NCI-H1105 (cell line): ENCODE measurements at regions not wholly inside any gene's neighbourhood (a gene's known extent, or its start where the extent isn't known, plus 50 kb on each side); places are given as distances from the start of the nearest gene placed in this dataset.
A peak's percentile ranks its signal among the peaks of the same experiment; 100 is the strongest.
"Not testable (repeated sequence)": the region's sequence is repeated elsewhere in the genome, so short reads cannot be mapped to it uniquely, and the experiment has no call there.

Experiments
- DNase-seq: peaks from one replicate; lab custom pipeline; 2025; lab: John Stamatoyannopoulos, UW

- not testable (repeated sequence) for DNase-seq
Measured at GRCh38 chr7:76849887-76850563, 182.1 kb downstream of the SPDYE17 start.

DNA sequence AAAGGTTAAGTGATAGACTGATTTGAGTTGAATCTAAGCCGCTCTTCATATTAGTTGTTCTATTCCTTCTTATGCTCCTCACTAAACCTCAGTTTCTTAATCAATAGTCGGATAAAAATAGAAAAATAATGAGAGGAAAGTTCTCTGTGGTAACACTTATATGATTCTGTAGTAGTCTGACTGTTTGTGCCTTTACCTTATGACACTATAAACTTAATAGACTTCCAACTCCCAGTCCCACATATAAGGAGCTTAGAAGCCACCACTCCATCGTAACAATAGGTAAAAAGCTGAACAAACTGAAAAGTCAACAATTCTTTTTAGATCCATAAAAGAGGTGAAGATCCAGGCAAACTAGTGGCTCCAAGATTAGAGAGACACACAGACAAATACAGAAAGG, 192.3 kb downstream of the SPDYE17 start:
- DNase-seq = not testable (repeated sequence)

DNA sequence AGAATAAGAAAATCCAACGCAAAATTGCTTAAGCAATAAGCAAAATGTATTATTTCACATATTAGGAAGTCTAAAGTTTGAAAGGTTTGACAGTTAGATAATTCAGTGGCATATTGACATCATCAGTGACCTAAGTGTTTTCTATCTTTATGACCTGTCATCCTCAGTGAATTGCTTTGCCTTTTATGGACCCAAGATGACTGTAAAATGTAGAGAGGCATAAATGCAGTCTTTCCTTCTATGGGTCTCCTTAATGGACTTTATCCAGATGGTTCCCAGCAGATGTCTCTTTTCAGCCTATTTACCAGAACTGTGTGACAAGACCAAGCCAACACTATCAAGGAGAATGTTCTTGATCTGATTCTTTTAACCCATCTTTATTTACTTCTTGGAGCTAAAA, 192.9 kb downstream of the SPDYE17 start:
- DNase-seq = not testable (repeated sequence)

DNA sequence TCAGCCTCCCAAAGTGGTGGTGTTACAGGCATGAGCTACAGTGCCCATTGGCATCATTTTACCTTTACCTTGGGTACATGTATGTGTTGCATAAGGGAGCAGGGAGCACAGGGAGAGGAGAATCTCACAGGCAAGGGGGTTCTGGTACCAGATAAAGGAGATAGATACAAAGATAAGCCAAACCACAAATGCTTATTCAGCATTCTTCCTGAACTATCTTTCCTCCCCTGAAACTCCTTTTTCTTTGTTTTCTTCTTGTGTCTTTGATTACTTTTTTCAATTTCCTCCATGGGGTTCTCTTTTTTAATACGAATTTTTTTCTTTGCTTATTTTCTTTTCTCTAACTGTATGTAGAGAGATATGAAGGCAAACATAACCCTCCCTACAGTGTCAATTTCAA, 193.8 kb downstream of the SPDYE17 start:
- DNase-seq = not testable (repeated sequence)

GRCh38 chr7:76829233-76829632, 202.2 kb upstream of the POMZP3 start:
- DNase-seq = not testable (repeated sequence)

GRCh38 chr7:76826181-76826580, 199.1 kb upstream of the POMZP3 start:
- DNase-seq = not testable (repeated sequence)

- DNase-seq = not testable (repeated sequence)
Measured at GRCh38 chr7:76809856-76810255, 182.8 kb upstream of the POMZP3 start.

GRCh38 chr7:76807588-76808100, 180.6 kb upstream of the POMZP3 start:
- DNase-seq = not testable (repeated sequence)

DNA sequence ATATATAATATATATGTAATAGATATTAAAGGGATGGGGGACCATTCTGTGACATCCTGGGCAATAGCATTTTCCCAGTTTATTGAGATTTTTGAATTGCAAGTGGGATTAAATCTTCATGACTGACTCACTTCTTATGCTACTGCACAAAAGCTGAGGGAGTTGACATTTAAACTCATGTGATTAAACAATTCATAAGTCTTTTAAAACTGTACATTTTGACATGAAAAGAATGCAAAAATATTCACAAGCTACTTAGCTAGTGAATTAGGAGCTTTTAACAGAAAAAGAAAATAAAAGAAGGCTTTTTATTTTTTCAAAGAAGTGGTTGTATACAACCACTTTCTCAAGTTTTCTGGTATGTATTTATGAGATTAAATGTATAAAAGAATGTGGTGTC, 179.4 kb upstream of the POMZP3 start:
- DNase-seq = not testable (repeated sequence)

DNA sequence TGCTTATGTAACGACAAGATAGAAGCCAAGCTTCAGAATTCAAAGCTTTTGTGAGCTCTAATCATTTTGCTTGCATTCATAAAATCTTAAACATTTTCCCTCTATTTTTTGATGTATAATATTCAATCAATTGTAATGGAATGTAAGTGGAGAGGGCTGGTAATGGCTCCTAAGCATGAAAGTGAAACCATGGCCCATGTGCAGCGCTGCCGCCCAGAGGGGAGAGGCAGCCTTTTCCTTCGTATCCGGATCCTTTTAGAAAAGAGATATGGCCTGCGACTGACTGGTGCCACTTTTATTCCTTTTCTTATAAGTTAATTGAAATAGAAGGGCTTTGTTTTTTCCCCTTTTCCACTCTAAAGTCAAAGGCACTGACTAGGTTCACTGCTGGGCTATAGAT, 178.9 kb upstream of the POMZP3 start:
- DNase-seq = not testable (repeated sequence)

GRCh38 chr7:76805262-76805661, 178.2 kb upstream of the POMZP3 start:
- DNase-seq = not testable (repeated sequence)

- not testable (repeated sequence) for DNase-seq
Measured at GRCh38 chr7:76797639-76798038, 170.6 kb upstream of the POMZP3 start.

GRCh38 chr7:76780693-76781092, 153.6 kb upstream of the POMZP3 start:
- DNase-seq = not testable (repeated sequence)

DNA sequence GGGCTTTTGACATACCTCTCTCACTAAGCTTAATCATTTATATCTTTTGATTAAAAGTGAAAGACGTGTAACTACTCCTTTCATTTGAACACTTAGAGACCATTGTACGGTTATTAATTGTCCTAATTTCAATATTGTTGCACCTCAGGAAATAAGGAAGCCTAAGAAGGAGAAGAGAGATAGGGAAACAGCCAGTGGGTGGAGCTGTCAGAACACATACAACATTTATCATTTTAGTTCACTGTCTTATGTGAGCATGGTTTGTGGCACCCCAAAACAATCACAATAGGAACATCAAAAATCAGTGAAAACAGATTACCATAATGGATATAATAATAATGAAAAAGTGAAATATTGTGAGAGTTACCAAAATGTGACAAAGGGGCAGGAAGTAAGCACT, 147.2 kb upstream of the POMZP3 start:
- not testable (repeated sequence) for DNase-seq

DNA sequence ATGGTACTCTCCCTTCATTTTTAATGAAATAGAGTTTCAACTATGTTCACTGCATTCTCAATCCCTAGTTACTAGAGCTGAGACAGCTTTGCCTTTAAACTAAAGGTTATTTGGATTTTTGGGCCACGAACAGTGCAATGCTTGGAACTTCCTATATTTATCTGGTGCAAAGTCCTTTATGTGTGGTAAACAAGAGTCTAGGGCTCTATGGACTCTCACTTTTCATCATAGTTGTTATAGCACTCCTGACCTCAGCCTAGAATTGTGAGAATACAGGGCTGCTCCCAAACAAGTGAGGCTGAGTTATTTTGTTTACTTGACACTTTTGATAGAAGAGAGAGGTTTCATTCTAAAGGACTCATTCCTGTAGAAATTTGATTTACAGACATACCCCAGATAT, 144.9 kb upstream of the POMZP3 start:
- not testable (repeated sequence) for DNase-seq

GRCh38 chr7:76763977-76764376, 136.9 kb upstream of the POMZP3 start:
- DNase-seq = not testable (repeated sequence)

DNA sequence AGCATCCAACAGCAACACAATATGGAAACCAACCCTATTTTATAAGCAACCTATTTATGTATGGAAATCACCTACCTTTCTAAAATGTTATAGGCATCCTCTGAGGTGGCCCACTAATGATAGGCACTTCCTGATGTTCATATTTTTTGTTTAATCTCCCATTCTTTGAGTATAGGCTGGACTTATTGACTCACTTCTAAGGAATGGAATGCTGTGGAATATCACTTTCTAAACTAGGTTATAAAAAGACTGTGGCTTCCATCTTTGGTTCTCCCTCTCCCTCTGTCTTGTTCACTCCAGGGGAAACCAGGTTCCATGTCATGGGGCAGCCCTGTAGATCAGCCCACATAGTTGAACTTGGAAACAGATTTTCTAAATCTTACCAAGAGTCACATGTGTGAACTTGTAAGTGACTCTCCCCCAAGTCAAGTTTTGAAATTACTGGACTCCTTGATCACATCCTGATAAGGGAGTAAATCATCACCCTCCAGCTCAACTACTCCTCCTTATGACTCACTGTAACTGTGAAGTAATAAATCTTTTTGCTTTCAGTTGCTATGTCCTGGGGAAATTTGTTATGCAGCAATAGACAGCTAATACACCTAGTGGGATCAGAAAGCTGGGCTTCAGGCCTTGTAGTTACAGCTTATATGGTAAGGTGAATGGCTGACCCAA, 133.6 kb upstream of the POMZP3 start:
- not testable (repeated sequence) for DNase-seq

DNA sequence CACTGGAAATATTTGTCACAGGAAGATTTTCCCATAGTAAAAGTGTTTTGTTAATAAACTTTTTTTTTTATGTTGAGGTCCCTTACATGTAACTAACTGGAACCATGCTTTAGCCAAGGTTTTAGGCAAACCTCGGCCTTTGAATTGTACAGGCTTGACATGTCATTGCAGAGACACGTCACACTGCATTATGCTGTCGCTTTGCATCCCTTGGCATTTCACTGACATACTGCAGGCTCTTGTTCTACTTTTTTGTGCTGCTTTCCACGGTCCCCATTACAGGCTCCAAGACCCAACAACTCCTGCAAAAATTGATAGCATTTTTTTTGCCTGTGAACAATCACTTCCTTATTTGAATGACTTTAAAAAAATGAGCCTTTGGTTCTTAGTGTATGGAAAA, 112.5 kb upstream of the POMZP3 start:
- not testable (repeated sequence) for DNase-seq

DNA sequence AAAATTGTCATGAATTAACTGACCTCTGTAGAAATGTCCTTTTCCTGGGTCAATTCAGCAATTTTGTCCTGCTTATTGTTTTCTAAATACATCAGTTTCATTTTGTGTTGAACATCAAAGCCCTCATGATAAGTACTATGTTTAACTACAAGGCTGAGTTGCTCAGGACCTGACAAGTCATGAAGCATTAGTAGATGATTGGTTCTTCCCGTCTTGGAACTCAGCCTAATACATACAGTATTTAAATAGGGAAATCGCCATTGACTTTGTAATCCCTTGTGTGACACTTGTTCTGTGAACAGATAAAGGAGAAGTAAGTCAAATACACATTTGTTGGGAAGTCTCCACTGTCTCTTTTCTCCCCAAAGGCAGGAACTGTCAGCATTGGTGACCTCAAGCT, 109.6 kb upstream of the POMZP3 start:
- not testable (repeated sequence) for DNase-seq

- DNase-seq = not testable (repeated sequence)
Measured at GRCh38 chr7:76736091-76736490, 109.0 kb upstream of the POMZP3 start.

- DNase-seq = not testable (repeated sequence)
Measured at GRCh38 chr7:76735668-76736067, 108.6 kb upstream of the POMZP3 start.

DNA sequence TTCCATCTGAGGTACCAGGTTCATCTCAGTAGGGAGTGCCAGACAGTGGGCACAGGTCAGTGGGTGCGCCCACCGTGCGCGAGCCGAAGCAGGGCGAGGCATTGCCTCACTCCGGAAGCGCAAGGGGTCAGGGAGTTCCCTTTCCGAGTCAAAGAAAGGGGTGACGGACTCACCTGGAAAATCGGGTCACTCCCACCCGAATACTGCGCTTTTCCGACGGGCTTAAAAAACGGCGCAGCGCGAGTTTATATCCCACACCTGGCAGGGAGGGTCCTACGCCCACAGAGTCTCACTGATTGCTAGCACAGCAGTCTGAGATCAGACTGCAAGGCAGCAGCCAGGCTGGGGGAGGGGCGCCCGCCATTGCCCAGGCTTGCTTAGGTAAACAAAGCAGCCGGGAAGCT, 101.5 kb upstream of the POMZP3 start:
- DNase-seq = peak; percentile 7

DNA sequence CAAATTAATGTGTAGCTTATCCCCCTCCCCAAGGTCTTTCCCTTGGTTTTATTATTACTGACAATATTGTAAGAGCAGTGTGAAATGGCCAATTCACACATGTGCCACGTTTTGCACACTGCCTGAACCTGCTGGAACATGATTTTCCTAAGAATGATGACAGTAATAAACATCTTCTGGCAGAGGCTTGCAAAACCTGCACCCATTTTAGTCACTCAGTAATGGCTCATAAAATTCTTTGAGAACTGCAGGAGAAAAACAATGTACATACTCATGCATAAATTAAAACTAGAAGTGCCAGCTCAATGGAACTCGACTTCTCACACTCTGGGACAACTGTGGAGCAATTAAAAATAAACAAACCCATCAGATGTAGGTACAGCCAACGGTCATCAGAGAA, 96.8 kb upstream of the POMZP3 start:
- not testable (repeated sequence) for DNase-seq
